GM04503 (cell line): ENCODE measurements at regions not wholly inside any gene's neighbourhood (a gene's known extent, or its start where the extent isn't known, plus 50 kb on each side); places are given as distances from the start of the nearest gene placed in this dataset.

Experiments used
- DNase-seq: peaks from one replicate; pipeline ENCODE4 v3.0.0-alpha.2; 2012; ENCODE audit warnings: low read depth

DNA sequence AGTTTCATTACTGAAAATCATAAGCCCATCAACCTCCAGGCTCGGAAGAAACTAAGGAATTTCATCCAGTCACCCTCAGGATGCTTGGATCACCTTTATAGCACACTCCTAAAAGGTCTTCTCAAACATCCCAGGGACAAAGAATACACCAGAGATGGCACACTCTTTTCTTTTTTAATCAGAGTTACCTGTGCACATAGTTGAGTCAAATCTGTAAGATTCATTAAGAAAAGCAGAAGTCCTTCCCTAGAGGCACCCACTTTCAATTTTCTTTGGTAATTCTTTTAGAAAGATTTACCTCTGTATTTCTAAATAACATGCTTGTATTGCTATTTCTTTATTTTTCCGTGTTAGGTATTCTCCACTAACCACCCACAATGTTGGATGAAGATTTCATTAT is 50.6 kb upstream of the IL6 start:
- no peak for DNase-seq

DNA sequence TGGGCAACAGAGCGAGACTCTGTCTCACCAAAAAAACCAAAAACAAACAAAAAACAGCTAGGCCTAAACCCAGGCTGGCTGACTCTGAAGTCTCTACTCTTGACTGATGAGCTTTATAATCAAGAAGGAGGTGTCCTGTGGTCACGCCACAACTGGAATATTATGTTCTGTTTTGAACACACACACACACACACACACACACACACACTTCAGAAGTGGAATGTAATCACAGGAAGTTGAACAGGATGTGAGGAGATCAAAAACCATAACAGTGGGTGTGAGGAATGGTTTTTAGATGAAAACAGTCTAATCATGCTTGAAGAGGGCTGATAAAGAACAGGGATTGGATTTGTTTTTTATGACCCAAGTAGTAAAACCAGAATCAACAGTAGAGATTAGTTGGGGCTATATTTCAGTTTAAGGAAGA is 51.1 kb upstream of the IL6 start:
- no peak for DNase-seq

DNA sequence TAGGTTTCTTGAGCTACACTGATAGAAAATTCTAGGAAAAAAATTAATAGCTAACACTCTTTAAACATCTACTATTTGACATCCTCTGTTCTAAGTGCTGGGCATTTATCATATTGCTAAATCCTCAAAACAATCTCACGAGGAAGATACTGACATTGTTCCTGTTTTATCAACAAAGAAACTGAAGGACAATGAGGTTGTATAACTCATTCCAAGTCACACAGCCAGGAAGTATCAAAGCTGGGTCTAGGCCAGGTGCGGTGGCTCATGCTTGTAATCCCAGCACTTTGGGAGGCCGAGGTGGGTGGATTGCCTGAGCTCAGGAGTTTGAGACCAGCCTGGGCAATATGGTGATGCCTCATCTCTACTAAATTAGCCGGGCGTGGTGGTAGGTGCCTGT is 51.6 kb upstream of the IL6 start:
- DNase-seq = no peak

DNA sequence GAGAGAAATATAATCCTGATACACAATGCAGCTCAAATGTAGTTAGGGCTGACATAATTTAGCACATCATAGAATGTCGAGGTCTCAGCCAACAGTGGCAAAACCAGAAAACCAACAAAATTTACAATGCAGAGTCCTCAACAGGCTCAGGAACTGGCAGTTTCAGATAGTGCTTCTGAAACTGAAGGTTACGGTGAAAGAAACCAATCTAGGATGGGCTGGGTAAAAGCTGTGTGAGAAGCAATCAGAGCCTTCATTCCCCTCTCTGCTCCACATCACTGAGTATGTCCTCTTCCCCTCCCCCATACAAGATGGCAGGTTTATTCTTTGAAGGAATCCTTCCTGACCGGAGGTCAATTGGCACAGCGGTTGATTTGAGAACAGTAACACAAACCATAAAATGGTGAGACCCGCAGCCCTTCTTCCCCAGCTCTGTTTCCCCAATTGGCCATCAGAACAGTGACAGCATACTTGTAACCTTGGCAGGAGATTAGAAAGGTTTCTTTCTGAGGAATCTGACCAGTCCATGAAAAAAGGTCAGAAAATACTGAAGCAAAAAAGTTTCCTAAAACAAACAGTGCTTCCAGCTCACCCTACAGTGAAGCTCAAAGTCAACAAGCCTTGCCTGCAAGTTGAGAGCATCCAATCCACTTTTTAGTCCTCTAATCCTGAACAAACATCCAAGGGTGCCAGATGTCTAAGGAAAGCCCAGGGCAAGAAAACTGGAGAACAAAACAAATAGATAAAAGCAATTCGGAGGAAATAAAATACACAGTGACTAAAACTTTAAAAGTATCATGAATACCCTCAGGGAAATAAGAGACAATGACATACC is 53.9 kb upstream of the IL6 start:
- DNase-seq = no peak

DNA sequence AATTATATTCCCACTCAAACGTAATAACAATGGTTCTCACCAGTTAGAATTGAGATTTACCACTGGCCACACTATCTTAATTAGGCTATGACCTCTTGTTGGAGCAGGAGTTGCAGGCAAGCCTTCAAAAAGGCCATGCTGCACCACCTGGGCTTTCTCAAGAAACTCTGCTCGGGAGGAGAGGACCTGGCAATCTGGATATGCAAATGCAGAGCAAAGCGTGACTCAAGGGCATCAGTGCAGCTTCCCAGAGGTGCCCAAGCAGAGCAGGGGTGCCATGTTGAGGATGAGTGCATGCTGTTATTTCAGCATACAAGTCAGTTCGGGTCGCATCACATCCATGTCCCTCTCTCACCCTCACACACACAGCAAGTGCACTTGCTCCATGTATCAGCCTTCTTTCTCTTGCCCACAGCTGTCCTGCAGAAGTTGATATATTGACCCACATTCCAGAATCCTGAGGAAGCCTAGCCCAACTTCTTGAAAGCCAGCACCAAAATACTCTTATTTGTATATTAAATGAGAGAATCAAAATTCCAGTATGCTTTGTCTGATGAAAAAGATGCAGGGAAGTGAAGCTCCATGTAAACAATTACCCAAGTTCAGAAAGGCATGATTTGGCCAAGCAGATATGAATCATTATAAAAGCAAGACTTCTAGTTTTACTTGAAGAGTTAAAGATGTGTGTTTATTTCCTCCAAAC is 55.7 kb upstream of the IL6 start:
- no peak for DNase-seq

DNA sequence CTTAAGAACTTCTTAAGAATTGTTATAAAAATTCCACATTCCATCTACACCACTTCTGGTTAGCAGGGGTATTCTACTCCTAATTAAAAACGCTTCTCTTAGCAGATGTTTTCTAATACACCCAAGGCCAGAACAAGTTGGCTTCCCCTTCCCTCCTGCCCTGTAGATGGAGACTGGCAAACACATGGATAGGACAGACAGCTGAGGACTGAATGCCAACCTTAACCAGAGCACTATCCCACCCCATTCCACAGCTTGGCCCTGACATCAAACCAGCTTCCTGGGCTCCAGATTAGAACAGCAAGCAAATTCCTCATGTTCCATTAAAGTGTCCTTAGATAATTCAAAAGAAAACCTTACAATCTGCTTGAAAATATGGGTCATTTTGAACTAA is 56.6 kb upstream of the IL6 start:
- DNase-seq = no peak

DNA sequence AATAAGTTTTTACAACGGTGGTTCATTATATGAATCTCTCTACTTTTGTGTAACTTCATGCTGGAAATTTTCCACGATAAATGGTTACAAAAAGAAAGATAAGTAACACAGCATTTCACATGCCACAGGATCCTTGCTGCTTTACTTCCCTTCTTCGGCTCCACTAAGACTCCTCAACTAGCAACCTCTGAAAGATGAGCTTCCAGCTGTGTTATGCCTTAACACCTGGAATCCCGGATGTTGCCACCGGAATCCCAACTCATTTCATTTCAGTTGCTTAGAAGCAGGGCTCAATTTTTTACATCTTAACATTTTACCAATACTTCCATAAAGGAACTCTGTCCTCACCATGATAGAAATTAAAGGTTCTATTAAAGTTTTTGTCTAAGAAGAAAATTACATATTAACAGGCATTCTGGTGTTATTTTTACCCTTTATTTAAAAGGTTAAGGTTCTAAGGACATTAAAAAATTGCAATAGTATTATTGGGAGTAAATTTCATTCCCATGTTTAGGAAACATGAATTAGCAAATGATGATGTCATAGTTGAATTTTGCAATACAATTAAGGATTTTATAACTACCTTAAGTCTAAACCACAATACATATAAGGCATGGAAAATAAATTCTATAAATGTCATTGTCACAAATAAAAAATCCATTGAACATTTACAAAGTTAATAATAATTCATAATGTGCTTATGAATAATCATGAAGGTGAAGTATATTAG is 57.1 kb upstream of the IL6 start:
- no peak for DNase-seq

DNA sequence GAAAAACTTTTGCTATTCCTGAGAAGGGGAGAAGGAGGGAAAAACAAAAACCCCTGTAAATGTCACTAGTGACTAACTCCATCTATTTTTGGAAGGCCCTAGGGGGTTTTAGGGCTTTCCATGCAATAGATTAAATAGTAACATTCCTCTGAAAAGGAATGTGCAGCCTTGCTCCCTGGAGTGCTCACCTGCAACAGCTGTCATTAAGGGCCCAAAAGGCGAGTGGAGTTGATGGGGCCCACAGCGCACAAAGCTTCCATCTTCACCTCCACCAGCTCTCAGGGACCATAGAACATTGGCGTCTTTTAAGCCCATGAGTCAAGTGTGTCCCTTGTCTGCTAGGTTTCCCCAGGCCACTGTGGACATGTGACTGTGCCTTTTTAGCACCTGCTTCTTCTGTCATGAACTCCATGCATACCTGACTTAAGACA is 58.0 kb upstream of the IL6 start:
- DNase-seq = no peak

DNA sequence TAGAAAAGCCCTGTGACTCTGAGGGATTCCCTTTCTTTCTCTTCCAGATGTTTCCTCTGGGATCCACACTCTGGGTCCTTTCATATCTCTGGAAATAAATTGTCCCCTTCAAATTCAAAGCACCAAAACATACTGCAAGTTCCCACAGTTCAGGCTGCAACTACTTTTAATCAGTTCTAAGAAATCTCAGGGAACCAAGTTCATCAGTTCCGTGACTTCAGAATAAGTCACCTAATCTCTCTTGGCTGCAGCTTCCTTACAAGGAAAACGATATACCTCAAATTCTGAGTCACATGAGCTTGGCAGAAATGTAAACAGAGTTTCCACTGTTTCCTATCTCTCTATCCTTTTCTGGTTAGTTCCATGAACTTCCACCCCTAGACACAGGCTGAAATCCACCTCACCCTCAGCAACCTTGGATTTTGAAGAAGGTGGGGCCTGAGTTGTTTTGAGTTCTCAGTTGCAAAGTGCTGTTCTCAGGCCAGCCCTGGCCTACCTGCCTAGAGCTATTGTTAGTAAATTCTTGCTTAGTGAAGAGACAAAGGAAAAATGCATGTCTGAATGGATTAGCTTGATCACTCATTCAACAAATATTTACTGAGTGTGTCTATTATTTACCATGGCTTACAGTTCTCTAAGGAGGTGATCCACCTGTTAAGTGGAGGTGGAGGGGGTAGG is 59.3 kb upstream of the IL6 start:
- DNase-seq = no peak

DNA sequence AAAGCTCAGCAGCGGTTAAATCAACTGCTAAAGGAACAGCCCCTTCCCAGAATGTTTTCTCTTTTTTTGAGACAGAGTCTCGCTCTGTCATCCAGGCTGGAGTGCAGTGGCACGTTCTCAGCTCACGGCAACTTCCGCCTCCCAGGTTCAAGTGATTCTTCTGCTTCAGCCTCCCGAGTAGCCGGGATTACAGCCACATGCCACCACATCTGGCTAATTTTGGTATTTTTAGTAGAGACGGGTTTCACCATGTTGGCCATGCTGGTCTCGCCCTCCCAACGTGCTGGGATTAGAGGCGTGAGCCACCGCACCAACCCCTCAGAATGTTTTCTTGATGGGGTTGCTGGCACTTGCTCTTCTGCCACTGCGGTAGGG is 59.8 kb upstream of the IL6 start:
- DNase-seq = no peak

DNA sequence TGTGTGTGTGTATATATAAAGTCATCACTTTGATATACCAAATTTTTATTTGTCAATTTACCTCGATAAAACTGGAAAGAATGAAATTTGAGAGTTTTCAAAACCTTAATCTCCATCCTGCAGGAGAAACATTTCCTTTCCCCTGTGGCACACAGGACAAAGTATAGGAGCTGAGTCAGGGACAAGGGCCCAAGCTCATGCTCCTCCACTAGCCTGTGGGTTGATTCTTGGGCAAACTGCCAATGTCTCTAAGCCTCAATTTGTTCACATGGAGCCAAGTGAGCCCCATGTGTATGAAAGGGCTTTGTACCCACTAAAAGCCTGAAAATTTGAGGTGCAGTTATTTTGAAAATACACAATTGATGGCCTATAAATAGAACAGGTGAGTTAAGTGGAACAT is 60.3 kb upstream of the IL6 start:
- DNase-seq = no peak

DNA sequence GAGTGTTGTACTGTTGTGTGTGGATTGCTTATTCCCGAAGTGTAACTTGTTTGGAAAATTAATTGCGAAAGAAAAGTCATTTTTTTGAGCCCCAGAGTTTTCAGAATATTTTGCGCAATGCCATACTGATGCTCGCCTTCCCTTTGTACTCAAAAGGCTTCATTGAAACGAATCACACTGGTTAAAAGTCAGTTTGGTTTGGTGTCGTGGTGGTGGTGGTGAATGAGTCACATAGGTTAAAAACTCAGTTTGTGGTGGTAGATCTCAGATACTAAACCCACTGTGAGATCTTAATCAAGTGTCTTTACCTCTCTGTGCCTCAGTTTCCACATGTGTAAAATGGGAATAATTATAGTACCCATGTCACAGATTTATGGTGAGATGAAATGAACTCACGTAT is 61.1 kb upstream of the IL6 start:
- DNase-seq = no peak

DNA sequence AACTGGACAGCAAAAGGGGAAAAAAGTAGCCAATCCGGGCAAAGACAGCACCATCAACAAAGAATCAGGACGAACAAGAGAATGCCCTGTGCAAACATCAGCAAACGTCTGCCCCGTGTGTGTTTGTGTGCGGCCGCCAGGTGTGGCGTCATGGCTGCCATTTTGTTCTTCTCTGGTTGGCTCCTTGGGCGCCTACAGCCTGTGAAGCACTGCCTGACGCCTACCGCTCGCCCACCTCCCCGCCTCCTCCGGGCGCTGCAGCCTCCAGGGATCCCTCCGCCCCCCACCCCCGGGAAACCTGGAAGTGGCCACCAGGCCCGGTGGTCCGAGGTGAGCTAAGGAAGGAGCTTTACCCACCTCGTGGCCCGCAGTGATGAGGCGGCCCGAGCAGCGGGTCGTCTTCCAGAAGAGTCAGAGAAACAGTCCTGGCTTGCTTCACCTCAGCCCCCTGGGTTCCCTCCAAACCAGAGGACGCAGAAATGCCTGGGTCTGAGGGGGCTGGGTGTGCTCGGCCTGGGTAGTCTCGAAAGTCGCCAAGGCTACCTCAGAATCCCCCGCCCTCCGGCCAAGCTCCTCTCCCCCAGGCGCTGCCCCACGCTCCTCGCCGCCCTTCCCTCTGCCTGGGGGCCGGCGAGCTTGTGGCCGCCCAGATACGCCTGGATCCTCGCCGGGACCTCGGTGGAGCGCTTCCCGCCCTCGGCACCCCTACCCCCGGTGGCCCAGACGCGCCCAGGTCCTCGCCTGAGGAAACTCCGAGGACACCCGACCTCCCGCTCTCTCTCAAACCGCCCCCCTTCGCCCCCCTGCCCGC is 61.8 kb upstream of the IL6 start:
- no peak for DNase-seq

DNA sequence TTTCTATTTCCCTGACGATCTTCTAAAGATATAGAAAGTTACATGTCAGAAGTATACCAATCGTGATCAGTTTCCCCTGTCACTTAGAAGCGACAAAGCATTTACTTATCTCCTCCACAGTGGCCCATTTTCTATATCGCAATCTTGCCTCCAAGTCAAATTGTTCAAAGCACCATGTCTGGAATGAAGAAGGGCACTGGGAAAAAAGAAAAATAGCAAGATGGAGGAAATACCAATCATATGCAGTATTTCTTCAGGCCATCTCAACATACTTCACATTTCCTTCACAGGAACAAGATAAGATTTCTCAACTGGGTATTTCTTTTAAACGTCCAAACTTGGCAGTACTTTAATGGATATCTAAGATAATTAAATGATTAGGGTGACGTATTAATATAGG is 63.3 kb upstream of the IL6 start:
- DNase-seq = no peak

DNA sequence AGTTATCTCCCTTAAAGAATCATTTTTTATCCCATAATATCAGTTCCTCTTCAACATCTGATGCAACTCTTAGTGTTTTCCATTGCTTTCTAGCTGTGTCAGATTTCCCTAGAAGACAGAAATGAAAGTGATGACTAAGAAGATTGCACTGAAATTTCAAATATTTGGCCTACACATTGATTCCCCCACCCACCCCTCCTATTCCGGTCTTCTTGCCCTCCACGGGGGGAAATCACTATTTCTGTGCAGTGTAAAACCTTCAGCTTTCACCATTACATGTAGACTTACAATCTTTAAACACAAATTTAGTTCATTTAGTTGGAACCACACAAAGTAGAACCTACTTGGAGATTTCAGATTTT is 63.7 kb upstream of the IL6 start:
- DNase-seq = no peak

DNA sequence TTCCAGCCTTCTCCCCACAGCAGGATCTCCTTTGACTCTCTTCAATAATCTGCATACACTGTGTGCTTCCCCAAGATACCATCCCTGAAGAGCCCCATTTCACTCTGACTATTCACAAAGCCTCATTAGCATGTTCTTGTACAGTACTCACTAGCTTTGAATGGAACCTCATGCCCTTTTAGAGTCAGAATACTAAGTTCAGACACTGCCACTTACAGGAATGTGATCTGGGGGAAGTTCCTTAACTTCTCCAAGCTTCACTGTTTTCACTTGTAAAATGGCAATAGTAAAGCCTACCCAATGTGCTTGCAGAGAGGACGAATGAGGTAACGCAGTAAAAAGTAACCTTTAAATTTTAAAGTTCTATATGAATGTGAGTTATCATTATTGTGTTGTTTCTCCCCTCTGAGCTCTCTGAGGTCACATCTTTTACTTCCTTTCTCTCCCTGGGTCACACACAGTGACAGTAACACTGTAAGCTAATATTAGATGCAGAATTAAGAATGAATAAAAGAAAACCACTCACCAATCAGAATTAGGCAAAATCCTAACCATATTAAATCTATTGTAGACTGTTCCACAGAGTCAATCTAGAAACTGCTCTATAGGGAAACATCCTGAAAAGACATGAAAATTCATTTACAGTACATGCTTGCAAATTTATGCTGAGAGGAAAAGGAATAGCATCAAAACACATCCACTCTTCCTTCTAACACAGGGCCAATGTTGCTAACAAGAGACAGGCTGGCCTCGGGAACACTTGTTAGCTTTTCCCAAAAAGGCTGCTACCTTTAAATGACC is 64.2 kb upstream of the IL6 start:
- no peak for DNase-seq

DNA sequence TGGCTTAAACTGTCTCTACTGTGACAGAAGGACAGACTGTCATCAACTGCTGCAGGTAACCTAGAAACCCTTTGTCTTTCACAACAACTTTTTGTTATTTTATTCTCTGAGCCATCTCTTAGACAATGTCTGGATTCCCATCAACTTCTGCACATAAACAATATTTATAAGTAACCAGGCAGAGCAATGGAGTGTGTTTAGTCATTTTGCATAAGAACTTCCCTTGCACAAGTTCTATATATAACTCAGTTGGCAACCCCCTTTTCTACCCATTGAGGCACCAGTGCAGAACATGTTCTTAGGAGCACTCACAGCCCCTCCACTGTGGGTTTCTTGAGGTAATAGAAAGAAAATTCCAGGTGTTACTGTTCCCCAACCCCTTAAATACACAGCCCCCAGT is 65.0 kb upstream of the IL6 start:
- no peak for DNase-seq

DNA sequence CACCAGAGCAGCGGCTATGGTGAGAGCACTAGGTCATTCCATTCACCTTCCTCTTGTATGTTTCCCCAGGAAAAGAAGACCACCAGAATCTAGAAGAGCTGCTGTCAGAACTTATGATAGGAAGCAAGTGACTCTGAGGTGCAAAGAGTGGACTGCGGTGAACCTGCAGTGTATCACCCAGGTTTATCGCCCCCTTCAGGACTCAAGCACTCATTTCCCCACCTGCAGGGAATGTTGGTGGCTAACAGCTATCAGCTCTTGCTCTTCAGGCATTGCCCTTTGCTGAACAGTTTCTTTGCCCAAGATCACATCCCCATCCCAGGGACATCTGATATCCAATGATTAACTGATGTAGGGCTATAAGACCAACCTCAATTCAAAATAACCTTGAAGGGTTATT is 66.3 kb upstream of the IL6 start:
- DNase-seq = no peak

DNA sequence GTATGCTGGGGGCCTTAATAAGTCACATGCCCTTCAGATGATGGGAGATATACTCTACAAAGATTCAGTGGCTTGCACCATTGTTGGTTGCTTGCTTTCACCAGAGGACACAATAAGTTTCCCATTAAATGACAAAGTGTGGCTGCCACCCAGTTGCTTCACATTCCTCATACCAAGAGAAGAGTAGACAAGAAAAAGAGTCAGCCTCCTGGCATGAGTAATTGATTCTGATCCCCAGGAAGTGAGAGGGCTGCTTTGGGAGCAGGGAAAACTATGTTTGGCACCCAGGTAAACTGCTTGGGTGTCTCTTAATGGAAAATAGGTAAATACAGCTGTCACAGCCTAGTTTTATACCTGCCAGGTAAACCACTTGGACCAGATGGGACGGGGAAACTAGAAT is 66.7 kb upstream of the IL6 start:
- DNase-seq = no peak

DNA sequence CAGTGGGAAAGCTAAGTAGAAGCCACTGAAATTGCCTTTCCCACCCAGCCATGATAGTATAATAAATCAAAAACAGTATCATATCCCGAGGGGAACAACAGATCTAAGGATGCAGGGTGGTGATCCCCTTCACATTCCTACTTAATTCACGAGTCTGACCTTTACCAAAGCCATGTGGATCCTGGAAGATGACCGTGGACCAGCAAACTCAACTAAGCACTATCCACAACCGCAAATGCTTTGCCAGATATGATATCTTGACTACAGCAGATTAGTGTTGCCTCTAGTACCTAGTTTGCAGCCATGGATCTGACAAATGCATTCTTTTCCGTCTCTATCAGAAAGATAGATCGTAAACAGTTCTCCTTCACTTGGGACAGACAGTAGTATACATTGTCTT is 67.3 kb upstream of the IL6 start:
- DNase-seq = no peak

DNA sequence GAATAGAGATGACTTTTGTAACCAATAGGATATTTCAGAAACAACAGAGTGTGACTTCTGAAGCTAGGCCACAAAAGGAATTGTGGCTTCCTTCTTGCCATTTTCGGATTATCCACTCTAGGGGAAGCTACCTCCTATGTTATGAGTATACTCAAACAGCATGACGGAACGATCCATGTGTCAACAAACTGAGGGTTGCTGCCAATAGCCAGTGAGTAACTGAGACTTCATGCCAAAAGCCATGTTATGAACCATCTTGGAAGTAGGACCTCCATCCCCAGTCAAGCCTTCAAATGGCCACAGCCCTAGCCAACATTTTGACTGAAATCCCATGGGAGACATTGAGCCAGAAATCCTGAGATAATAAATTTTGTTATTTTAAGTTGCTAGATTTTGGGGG is 69.0 kb upstream of the IL6 start:
- DNase-seq = no peak
